IMR-90 (cell line): ENCODE measurements at regions not wholly inside any gene's neighbourhood (a gene's known extent, or its start where the extent isn't known, plus 50 kb on each side); places are given as distances from the start of the nearest gene placed in this dataset.

Experiments used
- ATAC-seq: fragments of 200-7000 bp; cut with Tn5 transposase; 2 replicates; pipeline ENCODE4 v1.9.1; 2020; ENCODE audit warnings: low read depth, mild to moderate bottlenecking, moderate library complexity
- BruUV-seq: library from RNA; stranded (reverse); fragments of 400-500 nt; replicated peaks from 2 replicates; lab custom pipeline; 2021; lab: Mats Ljungman, UMichigan
- CTCF ChIA-PET: fragments of 300-600 bp; formaldehyde crosslinking; extraction: SDS; loops from one replicate; lab custom pipeline; 2021; ENCODE audit warnings: antibody characterized with exemption; lab: Yijun Ruan, JAX
- POLR2A ChIA-PET: fragments of 300-600 bp; sonication (Branson Sonifier 250); formaldehyde crosslinking; loops from one replicate; lab custom pipeline; 2022; ENCODE audit warnings: antibody characterized with exemption; ENCODE audit not compliant: unreplicated experiment; lab: Charles Lee
- DNase-seq: peaks from one replicate; pipeline ENCODE4 v3.0.0; 2013
- H2AFZ ChIP-seq: replicated peaks from 2 replicates; pipeline ENCODE3; 2013; ENCODE audit warnings: low read length, mild to moderate bottlenecking; ENCODE audit not compliant: poor library complexity
- H2AK5ac ChIP-seq: 2 replicates; pipeline ENCODE4 v1.6.1; 2013; ENCODE audit warnings: low read depth, low read length, inconsistent platforms
- H2AK9ac ChIP-seq: replicated peaks from 2 replicates; pipeline ENCODE3; 2013; ENCODE audit warnings: mild to moderate bottlenecking, low read depth, low read length, moderate library complexity; ENCODE audit not compliant: poor library complexity
- H2BK120ac ChIP-seq: 2 replicates; pipeline ENCODE4 v1.6.1; 2013; ENCODE audit warnings: low read depth, low read length, inconsistent platforms
- H2BK15ac ChIP-seq: 3 replicates; pipeline ENCODE4 v1.6.1; 2013; ENCODE audit warnings: low read depth, low read length, inconsistent platforms
- H2BK20ac ChIP-seq: 2 replicates; pipeline ENCODE4 v1.6.1; 2013; ENCODE audit warnings: low read depth, mild to moderate bottlenecking, inconsistent platforms, low read length, moderate library complexity
- H2BK5ac ChIP-seq: 2 replicates; pipeline ENCODE4 v1.6.1; 2013; ENCODE audit warnings: mild to moderate bottlenecking, low read depth, low read length, inconsistent platforms; ENCODE audit not compliant: poor library complexity, severe bottlenecking
- H3K14ac ChIP-seq: replicated peaks from 2 replicates; pipeline ENCODE4 v1.6.1; 2013; ENCODE audit warnings: low read depth, low read length, inconsistent platforms
- H3K18ac ChIP-seq: 2 replicates; pipeline ENCODE4 v1.6.1; 2013; ENCODE audit warnings: low read depth, low read length, control low read depth
- H3K23ac ChIP-seq: 2 replicates; pipeline ENCODE4 v1.6.1; 2013; ENCODE audit warnings: low read depth, low read length, inconsistent platforms
- H3K27ac ChIP-seq: 2 replicates; pipeline ENCODE4 v1.5.1; 2013; ENCODE audit warnings: mild to moderate bottlenecking, control low read depth, low read length; ENCODE audit not compliant: insufficient read depth
- H3K27me3 ChIP-seq: 2 replicates; pipeline ENCODE4 v1.6.1; 2013; ENCODE audit warnings: low read length; ENCODE audit not compliant: control insufficient read depth, insufficient read depth
- H3K36me3 ChIP-seq: 2 replicates; pipeline ENCODE4 v1.6.1; 2013; ENCODE audit warnings: low read length, mixed read lengths; ENCODE audit not compliant: control insufficient read depth, insufficient read depth
- H3K4ac ChIP-seq: 2 replicates; pipeline ENCODE4 v1.6.1; 2013; ENCODE audit warnings: low read depth, low read length, inconsistent platforms
- H3K4me1 ChIP-seq: 2 replicates; pipeline ENCODE4 v1.6.1; 2013; ENCODE audit warnings: low read length, mixed read lengths; ENCODE audit not compliant: control insufficient read depth, insufficient read depth
- H3K4me2 ChIP-seq: 2 replicates; pipeline ENCODE4 v1.6.1; 2013; ENCODE audit warnings: low read depth, mild to moderate bottlenecking, control low read depth, low read length, moderate library complexity
- H3K4me3 ChIP-seq: 2 replicates; pipeline ENCODE4 v1.5.1; 2013; ENCODE audit warnings: low read depth, mild to moderate bottlenecking, control low read depth, low read length, moderate library complexity; ENCODE audit not compliant: insufficient read depth
- H3K56ac ChIP-seq: 2 replicates; pipeline ENCODE4 v1.6.1; 2013; ENCODE audit warnings: low read length, inconsistent platforms; ENCODE audit not compliant: insufficient read depth; ENCODE audit errors: extremely low read depth
- H3K79me1 ChIP-seq, 2 experiments: 2 replicates each; pipeline ENCODE4 v1.6.1; 2013; ENCODE audit warnings: low read length in 2 of 2, inconsistent platforms in 1 of 2, low read depth in 1 of 2
- H3K9ac ChIP-seq: 2 replicates; pipeline ENCODE4 v1.6.1; 2013; ENCODE audit warnings: low read depth, low read length, control low read depth
- H3K9me1 ChIP-seq: 2 replicates; pipeline ENCODE4 v1.6.1; 2013; ENCODE audit warnings: low read length, inconsistent platforms; ENCODE audit not compliant: insufficient read depth
- H3K9me3 ChIP-seq: 2 replicates; pipeline ENCODE4 v1.6.1; 2013; ENCODE audit warnings: low read length; ENCODE audit not compliant: control insufficient read depth, insufficient read depth
- H4K20me1 ChIP-seq: 2 replicates; pipeline ENCODE4 v1.6.1; 2013; ENCODE audit warnings: low read length, inconsistent platforms; ENCODE audit not compliant: insufficient read depth
- H4K5ac ChIP-seq: 2 replicates; pipeline ENCODE4 v1.6.1; 2013; ENCODE audit warnings: mild to moderate bottlenecking, low read depth, low read length, control low read depth
- H4K8ac ChIP-seq, 2 experiments: 2 replicates each; pipeline ENCODE4 v1.6.1; 2013; ENCODE audit warnings: low read depth in 2 of 2, low read length in 2 of 2, control low read depth in 1 of 2, inconsistent platforms in 1 of 2
- H4K91ac ChIP-seq: 2 replicates; pipeline ENCODE4 v1.6.1; 2013; ENCODE audit warnings: low read depth, low read length, inconsistent platforms; ENCODE audit not compliant: insufficient read depth
- CEBPB ChIP-seq: IDR thresholded peaks from 2 replicates; pipeline ENCODE4 v1.6.1; 2012; ENCODE audit warnings: low read depth, low read length, improper control_type of control experiment
- CHD1 ChIP-seq: IDR thresholded peaks from 2 replicates; pipeline ENCODE4 v1.6.1; 2012; ENCODE audit warnings: low read depth, low read length, improper control_type of control experiment
- RCOR1 ChIP-seq: IDR thresholded peaks from 2 replicates; pipeline ENCODE4 v1.6.1; 2012; ENCODE audit warnings: mild to moderate bottlenecking, low read length, improper control_type of control experiment; ENCODE audit not compliant: insufficient replicate concordance
- RFX5 ChIP-seq: IDR thresholded peaks from 2 replicates; pipeline ENCODE4 v1.8.0; 2012; ENCODE audit warnings: low read depth, mild to moderate bottlenecking, low read length, moderate library complexity
- WGBS, 2 experiments: methylation state at CpG; one replicate each; pipeline versions ENCODE4 v1.1.5 to v1.1.7; 2013; ENCODE audit warnings: missing lambda C conversion rate in 2 of 2; ENCODE audit not compliant: insufficient read length in 1 of 2; ENCODE audit errors: extremely low coverage in 2 of 2; 5-methylcytosine and 5-hydroxymethylcytosine counted together
- dilution Hi-C: fragments of 300-500 bp; cut with HindIII; formaldehyde crosslinking; loops from one replicate; pipeline ENCODE4 v1.14.3; 2018; ENCODE audit warnings: low sequenced_read_pairs; ENCODE audit not compliant: unreplicated experiment
- in situ Hi-C: fragments of 300-500 bp; cut with MboI; formaldehyde crosslinking; loops from 3 replicates; pipeline ENCODE4 v1.14.3; 2019; ENCODE audit warnings: low sequenced_read_pairs, inconsistent platforms, mixed read lengths
- intact Hi-C: fragments of 100-400 bp; cut with micrococcal nuclease; formaldehyde crosslinking; loops from 2 replicates; pipeline ENCODE4 v1.10.0; 2022

DNA sequence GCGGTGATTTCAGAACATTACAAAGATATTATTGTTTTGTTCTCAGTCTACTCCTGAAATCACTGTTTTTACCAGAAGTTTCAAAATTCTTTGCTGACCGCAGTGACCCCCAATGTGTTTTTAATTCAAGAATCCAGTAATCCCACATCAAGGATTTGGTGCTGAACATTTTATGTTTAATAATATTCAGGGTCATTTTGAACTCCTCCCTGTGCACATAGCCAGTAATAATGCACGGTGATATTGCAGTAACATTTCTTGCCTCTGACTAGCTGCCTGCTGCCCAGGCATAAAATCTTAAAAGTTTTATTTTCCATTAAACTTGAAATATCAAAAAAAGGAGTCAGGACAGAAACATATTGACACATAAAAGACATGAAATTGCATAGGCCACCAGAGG, 443.4 kb upstream of the NCAM2 start:
- no peak overlapping the region for H2BK5ac ChIP-seq
- TF ChIP-seq RFX5 (no peak), CEBPB (no peak), RCOR1 (no peak), CHD1 (no peak)
- ChIA-PET CTCF (no interaction called here), POLR2A (no interaction called here)
- no peaks in the 10 kb centered on the region for H3K4me1 ChIP-seq
- no peak overlapping the region for H4K8ac ChIP-seq
- H4K5ac ChIP-seq: no peak overlapping the region
- H3K23ac ChIP-seq: no peak overlapping the region
- H3K36me3 ChIP-seq: no peaks in the 10 kb centered on the region
- no peak overlapping the region for H2BK120ac ChIP-seq
- H3K4me3 ChIP-seq: no peak overlapping the region
- no peak overlapping the region for H3K27ac ChIP-seq
- H3K9me1 ChIP-seq: no peaks in the 10 kb centered on the region
- dilution Hi-C loops: no loop called here
- no peak overlapping the region for H2BK20ac ChIP-seq
- no peak overlapping the region for H3K9ac ChIP-seq
- H3K18ac ChIP-seq: no peak overlapping the region
- in situ Hi-C loops: no loop called here
- no peak overlapping the region for H2BK15ac ChIP-seq
- intact Hi-C loops: no loop called here
- no peak overlapping the region for H2AK5ac ChIP-seq
- no peak overlapping the region for H3K4ac ChIP-seq
- no peak overlapping the region for H4K91ac ChIP-seq
- no peaks in the 10 kb centered on the region for H4K20me1 ChIP-seq
- ATAC-seq (no peak), DNase-seq (no peak)
- no peak overlapping the region for H3K4me2 ChIP-seq
- H3K9me3 ChIP-seq: peaks cover 11% of the 10 kb centered on the region
- no TSS peak for BruUV-seq
- H3K14ac ChIP-seq: no peak overlapping the region
- no peak overlapping the region for H3K56ac ChIP-seq
- H2AK9ac ChIP-seq: no peak overlapping the region
- H3K79me1 ChIP-seq: no peaks in the 10 kb centered on the region
- H3K27me3 ChIP-seq: no peaks in the 10 kb centered on the region
- H2AFZ ChIP-seq: no peak overlapping the region
- WGBS, 2 experiments: no CpG with 5 or more reads among the region's 3 CpGs
